Glomerular endothelial cell (primary cell): ENCODE measurements at regions not wholly inside any gene's neighbourhood (a gene's known extent, or its start where the extent isn't known, plus 50 kb on each side); places are given as distances from the start of the nearest gene placed in this dataset.

Experiments used
- DNase-seq: peaks from one replicate; pipeline ENCODE4 v3.0.0-alpha.2; 2011; ENCODE audit warnings: low read depth, low spot score; ENCODE audit errors: extremely low read depth

- DNase-seq = no peak
Observed at GRCh38 chr4:175871774-175872405, 59.8 kb upstream of the GPM6A start.

GRCh38 chr4:175873707-175874106, 61.6 kb upstream of the GPM6A start:
- DNase-seq = no peak

- DNase-seq = no peak
Observed at GRCh38 chr4:175874306-175874705, 62.2 kb upstream of the GPM6A start.

DNA sequence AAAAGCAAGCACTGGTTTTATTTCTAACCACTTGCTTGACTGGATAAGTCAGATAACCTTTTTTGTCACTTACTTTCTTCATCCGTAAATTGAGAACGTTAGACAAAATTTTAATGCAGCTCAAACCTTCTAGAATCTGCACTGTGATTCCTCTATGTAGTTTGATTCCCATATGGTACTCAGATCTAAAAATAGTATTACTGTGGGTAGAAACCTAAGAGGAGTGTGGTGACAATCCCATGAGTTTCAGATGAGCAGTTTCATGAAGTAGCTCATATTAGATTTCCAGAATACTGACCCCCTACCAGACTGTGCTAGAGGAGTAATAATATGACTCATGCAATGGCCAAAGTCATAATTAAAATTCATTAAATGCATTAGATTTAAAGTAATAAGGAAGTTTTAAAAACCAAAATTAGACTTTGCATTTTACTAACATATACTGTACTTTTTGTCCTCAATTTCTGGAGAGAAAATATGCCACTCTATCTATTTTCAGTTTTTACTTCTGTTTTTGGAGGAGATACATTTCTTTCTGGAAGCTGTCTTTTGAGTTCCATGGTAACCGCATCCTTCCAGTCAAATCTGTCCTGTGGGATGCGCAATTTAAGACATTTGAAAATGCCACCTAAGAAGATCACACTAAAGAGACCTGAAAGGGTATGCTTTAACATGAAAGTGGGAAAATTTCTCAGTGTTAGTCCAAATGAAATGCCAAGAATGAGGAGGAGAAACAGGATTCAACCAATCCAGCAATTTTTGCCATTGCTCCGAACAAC, 64.1 kb upstream of the GPM6A start:
- DNase-seq = no peak

DNA sequence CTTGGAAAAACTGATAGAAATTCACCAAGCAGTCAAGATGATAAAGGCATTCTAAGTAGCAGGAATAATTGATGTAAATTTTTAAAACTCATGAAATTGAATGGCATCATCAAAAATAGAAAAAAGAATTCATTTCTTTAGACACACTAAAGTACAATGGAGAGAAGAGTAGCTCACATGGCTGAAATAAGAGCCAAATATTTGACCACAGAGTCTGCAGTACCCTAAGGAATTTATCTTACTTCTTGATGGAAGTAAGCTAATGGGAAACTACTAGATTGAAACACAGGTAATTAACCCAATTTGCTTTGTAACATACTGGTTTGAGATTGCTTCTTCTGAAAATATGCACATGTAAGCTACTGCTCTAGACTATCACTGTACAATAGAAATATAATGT, 70.8 kb upstream of the GPM6A start:
- no peak for DNase-seq

DNA sequence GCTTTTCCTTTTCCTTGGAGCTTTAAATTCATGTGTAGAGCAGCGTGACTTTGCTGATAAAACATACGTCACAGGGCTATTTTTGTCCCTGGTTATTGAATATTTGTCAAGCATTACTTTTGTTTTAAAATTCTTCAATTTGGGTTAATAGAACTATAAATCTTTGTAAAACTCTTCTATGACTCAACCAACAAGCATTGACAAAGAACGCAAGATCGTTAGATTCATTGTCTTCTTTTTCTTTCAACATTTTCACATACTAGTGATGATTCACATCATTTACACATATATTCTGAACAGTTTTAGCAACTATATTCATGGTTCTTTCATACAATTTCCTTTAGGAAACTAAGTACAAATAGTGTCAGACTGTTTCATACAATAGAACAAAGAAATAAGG, 72.0 kb upstream of the GPM6A start:
- DNase-seq = no peak

DNA sequence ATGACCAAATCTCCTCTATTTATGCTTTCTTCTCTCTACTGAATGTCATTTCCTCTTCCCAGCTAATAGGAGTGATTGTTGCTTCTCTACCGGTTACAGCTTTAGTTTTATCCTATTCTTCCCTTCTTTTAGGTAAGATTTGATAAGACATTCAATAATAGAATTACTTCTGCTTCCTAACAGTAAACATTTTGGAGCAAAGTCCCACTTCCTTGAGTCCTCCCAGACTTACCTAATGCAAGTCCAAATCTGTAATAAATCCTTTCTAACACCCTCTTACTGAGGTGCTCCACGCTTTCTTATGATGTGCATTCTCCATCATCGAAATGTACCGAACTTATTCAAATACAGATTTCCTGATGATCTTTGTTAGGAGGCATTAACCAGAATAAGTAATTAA, 79.2 kb upstream of the GPM6A start:
- DNase-seq = no peak

DNA sequence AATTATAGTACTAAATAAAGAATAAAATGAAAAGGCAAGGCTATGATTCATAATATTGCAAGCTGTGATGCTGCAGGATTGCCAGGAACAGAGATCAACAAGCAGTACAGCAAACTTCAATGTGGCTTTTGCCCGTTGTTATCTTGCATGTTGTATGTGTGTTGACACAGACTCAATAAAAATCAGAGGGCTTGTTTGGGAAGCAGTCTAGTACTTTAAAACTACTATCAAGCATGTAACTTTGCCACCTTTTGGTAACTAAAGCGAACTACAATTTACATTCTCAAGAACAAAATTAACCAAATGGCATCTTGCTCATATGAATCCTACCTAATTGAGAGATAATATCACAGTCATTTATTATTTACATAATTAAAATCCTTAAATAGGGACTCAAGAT, 79.8 kb upstream of the GPM6A start:
- DNase-seq = no peak

DNA sequence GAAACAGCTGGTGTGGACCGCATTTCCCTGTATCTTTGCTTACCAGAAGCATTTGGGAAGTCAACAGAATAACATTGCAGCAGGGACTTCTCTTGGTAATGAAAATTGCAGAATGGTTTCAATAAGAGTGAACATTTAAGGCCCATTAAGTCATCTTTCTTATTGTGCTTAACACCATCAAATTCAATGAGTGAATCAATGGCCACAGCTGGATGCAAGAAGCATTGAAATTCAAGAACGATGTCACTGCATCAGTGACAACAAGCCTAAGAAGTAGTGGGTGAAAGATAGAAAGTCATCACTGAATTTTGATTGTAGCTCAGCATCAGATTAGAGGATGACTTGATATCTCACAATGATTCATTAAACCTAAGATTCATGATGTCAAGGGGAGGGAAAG, 93.9 kb upstream of the GPM6A start:
- DNase-seq = no peak

- DNase-seq = no peak
Observed at GRCh38 chr4:175906384-175906783, 94.3 kb upstream of the GPM6A start.

GRCh38 chr4:175910700-175911099, 98.6 kb upstream of the GPM6A start:
- DNase-seq = no peak

- DNase-seq = no peak
Observed at GRCh38 chr4:175916626-175917351, 104.7 kb upstream of the GPM6A start.

- DNase-seq = no peak
Observed at GRCh38 chr4:175927121-175927520, 115.1 kb upstream of the GPM6A start.

GRCh38 chr4:175929441-175929840, 117.4 kb upstream of the GPM6A start:
- no peak for DNase-seq

DNA sequence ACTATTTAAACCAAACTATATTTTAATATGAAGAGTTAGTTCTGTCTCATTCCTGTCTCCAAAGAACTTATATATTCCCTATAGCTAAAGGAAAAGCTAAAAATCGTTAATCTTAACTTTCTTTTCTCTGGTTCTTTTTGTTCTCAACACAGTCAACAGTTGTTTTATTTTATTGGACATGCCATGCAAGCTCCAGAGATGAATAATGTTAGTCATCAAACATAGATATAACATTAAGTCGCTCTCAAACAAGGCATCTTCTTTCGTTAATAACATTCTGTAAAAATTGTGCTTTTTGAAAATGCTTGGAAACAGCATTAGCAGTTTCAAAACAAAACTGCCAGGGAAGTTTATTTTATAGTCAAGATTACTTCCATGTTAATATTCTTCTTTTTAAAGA, 117.9 kb upstream of the GPM6A start:
- no peak for DNase-seq

- DNase-seq = no peak
Observed at GRCh38 chr4:175930471-175930870, 118.4 kb upstream of the GPM6A start.

DNA sequence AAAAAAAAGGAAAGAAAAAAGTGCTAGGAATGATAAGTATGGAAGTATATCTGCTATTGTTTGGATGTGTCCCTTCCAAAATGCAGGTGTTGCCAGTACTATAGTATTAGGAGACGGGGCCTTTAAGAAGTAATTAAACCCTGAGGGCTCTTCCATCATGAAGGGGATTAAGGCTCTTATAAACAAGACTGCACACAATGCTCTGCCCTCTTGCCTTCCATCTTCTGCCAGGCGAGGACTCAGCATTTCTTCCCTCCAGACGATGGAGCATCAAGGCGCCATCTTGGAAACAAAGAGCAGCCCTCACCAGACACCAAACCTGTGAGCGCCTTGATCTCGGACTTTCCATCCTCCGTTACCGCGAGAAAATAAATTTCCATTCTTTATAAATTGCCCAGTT, 120.1 kb upstream of the GPM6A start:
- no peak for DNase-seq

DNA sequence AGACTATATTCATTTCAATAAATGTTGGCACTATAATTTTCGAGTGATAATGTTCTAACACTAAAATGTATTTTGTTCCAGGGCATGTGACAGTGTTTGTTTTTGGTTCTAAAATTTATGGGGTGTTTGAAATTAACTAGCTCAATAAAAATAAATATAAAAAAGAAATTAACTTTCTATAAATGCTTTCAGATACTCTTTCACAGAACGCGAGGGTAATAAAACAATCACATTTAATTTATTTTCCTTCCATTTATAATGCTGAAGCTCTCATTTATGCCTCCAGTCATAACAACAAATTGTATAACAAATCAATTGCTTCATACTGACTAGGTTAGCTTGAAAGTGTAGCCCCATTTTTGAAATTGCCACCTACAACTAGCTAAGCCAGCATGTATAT, 122.4 kb upstream of the GPM6A start:
- no peak for DNase-seq

DNA sequence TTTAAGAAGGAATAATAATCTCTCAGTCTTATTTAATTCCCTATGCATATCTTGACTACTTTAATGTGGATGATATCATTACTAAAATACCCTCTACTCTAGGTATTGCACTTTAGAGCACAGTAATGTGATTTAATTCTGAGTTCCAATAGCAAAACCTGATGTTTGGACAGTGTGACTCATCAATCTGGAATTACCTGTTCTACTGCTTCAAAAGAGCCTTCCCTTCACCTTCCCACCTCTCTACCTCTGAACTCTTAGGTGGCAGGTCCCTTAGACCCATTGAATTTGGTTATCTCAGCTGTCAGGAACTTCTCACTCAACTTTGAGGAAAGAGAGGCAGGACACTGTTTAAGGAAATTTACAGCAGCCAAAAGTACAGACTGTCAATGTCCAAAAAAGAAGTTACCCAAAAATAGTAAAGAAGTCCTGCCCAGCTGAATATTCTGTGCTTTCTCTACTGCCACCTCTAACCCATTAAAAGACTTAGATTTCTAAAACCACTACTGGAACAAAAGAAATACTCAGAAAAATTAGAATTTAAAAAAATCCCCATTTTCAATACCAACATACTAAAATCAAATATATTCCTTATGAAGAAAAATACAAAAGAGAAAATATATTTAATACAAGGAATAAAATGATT, 123.1 kb upstream of the GPM6A start:
- DNase-seq = no peak

DNA sequence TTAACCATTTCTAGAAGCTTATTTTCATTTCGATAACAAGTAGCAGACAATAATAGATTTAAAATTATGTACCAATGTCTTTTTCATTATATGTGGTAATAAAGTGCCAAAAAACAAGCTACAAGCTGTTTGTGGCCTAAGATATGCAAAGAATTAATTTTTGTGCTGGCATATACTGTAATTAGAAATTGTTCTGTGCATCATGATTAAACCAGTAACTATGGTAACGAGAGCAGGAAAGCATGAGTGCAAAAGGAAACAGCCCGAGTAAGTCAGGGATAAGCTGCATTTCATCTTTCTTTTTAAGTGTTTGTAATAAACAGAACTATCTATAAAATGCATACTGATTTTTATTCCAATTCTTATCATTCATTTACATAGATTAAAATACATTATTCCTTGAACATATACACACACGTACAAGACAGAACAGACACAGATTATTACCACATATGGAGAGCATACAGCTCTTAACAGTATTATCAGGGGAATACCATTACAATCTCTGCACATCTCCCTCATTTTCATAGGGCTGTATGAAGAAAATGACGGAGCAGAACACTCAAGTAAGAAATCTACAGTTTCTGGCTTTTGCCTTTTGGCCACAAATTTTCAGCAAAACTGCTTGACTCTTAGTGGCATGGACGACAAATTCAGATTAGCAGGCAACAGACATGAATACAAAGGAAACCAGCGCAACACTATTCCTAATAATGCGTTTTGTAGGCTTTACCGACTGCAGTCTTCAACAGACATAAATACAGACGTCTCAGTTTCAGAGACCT, 121.3 kb upstream of the WDR17 start:
- DNase-seq = no peak
